GM21786 (cell line): ENCODE measurements at regions not wholly inside any gene's neighbourhood (a gene's known extent, or its start where the extent isn't known, plus 50 kb on each side); places are given as distances from the start of the nearest gene placed in this dataset.

Experiments used
- ATAC-seq: cut with Tn5 transposase; IDR thresholded peaks from one replicate; pipeline ENCODE4 v1.9.1; 2021; ENCODE audit not compliant: unreplicated experiment

DNA sequence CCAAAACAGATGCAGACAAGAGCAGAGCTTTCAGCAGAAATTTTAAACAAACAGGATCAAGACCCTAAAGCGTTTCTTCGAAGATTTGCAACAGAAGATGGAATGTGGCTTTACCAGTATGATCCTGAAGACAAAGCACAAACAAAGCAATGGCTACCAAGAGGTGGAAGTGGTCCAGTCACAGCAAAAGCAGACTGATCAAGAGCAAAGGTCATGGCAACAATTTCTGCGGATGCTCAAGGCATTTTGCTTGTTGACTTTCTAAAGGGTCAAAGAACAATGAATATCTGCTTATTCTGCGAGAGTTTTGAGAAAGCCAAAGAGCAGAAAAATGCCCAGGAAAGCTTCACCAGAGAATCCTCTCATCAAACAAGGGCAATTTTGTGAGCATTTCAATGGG lies 130.4 kb downstream of the MBL2 start:
- no peak for ATAC-seq

DNA sequence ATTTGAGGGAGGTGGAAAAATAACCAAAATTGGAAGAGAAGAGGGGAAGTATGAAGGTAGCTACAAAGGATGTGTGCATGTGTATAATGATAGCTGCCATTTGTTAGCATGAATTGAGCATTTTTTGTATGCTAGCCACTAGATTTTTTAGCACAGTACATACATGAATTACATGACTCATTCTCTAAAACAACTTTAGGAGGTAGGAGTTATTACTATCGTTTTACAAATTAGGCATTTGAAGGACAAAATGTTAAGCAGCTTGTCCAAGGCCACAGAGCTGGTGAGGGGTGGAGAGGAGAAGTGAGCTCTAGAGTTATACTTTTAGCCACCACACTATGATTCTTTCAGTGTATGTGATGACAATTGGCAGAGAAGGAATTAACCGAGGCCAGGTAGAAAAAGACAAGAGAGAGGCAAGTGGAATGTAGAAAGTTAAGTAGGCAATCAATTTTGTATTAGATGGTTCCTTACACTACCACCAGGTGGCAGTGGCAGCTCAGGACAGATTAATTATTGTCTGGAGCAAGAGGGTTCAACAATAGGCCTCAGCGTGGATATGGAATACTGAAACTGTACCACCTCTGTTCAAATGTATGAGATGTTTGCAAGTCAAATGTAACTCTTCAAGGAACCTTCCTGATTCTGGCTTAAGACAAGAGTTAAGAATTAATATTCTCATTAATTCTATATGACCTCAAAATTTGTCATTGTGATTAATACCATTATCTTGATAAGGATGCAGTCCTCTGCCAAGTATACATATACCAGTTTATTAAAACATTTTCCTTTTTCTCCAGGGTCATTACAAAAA lies 128.0 kb downstream of the MBL2 start:
- ATAC-seq, result no peak

DNA sequence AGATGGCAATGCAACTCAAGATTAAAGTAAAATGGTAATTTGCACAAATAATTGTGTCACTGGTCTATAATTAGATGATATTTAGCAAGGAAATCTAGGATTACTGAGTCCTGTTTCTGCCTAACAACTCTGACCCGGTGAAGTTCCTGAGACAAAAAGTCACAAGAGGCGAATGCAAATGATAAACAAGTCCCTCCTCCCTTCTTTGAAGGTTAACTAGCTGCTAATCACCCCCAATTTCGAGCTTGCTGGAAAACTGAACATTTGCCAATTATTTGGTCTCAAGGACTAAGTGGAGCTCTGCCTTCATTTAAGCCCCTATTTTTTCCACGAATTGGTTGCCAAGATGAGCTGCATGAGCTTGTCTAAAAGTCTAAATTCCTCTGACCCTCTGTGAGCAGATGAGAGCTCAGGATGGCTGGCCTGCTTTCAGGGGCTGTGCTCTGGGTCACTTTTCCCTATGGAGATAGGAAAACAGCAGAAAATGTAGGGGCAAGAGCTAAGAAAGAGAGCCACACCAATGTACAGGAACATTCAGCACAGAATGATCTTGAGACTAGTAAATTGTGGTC lies 127.3 kb downstream of the MBL2 start:
- no peak for ATAC-seq

DNA sequence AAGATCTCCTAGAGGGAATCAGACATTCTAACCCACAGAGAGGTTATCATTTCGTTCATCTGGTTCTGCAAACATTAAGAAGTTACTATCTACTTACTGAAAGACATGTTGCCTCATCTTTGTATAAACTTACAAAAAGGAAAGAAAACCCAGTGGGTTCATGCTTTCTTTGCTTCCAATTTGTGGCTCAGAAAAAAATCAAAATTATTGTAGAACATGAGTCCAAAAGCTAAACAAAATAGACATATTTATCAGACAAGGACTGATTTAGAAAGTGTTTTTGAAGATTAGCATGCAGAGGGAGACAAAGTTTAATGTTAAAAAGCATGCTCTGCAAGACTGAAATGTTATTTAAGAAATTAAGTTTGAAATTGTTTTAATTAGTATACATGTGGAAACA lies 123.1 kb downstream of the MBL2 start:
- ATAC-seq, result no peak

DNA sequence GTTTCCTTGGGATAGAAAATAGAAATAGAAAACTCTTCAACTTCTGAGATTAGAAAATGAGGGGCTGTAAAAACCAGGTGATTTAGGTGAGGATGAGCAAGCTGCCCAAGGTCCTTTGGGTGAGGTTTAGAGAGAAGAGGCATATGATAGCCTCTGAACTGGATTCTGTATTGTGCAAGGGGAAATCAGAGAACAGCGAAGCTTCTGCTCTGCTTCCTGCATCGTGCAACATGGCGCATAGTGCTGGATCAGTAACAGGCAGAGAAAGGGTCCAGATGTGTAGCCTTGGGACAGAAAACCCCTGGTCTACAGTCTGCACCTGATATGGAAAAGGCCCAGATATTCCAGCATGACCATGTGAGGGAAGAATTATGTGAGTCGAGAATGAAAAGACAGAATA lies 121.7 kb downstream of the MBL2 start:
- ATAC-seq, result no peak

DNA sequence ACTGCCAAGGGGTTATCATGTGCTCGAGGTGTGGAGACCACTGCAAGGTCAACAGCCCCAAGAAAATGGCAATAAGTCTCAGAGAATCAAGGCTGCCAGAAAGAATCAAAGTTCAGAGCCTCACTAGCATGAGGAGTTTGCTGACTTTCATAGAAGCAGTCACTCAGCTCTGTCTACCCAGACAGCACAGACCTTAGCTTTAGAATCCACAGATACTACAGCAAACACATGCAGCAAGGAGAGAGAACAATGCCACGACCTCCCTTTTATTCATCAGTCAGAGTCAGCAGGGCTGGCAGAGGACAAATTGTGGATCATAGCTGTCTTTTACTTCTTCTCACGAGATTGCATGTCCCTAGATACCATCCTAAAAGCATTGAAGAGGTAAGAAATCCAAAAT lies 121.3 kb downstream of the MBL2 start:
- no peak for ATAC-seq

DNA sequence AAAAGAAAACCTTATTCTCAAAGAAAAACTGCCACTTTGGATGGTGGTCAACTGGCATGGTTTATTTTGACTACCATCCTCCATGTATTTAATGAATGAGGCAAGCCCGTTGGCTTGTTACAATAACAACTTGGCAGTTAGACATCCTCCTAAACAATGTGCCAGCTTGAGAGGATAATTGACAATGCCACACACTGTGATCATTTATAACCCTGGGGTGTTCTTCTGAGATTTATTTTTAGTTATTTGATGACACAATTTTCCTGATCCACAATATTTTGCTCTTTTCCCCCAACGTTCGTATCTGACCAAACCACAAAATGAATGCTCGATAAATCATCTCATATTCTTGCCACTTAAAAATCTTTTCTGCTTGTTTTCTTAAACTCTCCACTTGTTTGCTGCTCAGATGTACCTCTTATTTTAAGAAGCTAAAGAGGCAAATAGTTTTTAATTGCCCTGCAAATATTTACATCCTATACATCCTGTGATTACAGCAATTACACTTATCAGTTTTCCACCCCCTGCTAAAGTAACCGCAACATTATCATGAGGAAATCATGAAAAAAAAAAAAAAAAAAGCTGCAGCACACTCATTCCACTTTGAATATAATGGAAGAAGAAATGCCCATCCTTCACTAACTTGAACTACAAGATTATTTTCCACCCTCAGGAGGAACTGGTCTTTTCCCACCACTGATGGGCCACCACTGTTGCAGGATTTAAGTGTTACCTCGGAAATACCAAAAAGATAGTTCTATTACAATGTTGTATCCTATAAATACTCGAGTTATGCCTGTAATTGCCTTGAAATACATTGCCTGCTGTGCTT lies 119.9 kb downstream of the MBL2 start:
- no peak for ATAC-seq

DNA sequence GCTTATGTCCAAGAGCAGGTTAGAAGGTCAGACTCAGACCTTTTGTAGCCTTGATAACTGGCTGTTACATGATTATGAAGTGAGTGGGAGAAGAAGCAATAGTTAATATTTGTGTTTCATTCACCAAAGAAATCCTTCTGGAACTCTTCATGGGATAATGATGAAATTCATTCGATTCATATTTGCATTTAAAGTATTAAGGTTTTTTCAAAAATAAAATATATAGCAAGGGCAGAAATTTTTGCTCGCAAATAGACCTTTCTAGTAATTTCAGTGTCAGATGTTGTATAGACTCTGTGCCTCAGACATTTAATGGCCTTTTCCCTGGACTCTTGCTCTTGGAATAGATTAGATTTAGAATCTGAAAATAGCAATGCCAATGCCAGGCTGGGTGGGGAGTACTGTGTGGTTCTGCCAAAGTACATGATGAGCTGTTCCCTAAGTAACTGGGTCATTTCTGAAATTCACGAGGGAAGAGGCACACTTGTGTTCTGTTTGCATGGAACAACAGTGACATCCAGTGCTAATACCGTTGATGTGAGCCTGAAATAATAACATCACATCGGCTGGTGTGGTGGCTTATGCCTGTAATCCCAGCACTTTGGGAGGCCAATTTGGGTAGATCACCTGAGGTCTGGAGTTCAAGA lies 119.2 kb downstream of the MBL2 start:
- no peak for ATAC-seq

DNA sequence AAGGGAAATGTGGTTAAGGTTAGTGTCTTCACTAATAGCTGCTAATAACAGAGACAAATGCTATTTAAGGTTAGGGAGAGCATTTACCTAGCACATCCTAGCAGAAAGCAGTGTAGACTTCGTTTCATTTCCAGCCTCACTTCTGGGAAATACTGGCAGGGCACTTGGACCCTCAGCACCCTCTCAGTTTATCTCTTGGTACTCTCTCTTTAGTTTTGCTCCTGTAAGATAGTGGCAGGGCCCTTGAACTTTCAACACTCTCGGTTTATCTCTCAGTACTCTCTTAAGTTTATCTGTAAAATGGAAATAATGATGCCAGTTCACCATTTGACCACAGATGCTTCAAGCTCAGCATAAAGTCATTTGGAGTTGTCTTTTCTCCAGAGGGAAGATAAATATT lies 118.4 kb downstream of the MBL2 start:
- ATAC-seq, result no peak

DNA sequence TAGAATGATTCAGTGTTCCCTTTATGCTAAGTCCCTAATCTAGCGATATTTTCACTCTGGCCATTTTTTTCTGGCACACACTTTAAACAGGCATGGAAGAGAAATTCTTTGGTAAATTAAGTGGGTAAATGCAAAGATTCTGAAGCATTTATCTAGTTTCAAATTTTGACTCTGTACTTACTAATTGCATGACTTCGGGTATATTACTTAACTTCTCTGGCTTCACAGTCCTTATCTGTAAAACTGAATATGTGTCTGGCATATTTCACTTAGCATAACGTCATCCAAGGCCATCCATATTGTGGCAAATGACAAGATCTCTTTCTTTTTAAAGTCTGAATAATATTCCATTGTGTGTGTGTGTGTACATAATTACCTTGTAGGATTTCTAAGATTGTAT lies 114.5 kb downstream of the MBL2 start:
- ATAC-seq, result no peak

DNA sequence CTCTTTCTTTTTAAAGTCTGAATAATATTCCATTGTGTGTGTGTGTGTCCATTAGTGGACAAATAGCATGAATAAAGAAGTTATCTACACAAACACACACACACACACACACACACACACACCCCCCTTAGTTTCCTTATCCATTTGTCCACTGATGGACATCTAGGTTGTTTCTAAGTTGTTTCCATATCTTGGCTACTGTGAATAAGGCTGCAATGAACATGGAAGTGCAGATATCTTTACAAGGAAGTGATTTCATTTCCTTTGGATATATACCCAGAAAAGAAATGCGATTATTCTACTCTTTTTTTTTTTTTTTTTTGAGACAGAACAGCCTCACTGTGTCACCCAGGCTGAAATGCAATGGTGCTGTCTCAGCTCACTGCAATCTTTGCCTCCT lies 113.5 kb downstream of the MBL2 start:
- ATAC-seq, result no peak

DNA sequence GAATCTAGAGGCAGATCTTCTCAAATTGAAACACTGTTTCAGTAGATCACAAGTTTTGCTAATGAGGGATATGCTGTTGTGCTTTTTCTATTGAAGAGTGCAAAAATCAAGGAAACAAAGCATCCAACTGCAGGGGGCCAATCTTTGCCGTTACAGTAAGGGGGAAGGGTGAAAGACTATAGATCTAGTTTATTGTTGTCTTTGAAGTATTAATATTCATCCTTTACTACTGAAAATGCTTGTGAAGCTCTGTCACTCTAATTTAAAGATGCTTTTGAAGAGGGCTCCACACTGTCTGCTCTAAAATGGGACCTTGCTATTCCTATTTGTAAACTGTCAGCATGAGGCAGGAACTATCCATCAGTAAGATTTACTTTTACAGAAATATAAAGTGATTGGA lies 110.3 kb downstream of the MBL2 start:
- ATAC-seq, result no peak

DNA sequence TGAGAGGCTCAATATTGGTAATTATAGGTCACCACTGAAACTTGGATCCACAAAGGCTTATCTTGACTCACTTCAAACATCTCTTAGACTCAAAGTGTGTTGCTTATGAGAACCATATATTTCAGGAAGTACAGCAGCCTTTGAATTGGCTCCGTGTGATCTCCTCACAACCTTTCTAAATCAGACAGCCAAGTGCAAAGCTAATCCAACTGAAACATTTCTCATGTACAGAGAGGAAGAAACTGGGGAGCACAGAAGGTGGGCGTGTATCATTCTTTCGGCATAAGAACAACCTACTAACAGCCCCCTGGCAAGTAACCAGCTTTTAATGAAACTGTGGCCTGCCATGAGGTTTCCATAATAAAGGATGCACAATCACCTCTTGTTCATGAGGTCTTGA lies 109.4 kb downstream of the MBL2 start:
- ATAC-seq, result no peak

DNA sequence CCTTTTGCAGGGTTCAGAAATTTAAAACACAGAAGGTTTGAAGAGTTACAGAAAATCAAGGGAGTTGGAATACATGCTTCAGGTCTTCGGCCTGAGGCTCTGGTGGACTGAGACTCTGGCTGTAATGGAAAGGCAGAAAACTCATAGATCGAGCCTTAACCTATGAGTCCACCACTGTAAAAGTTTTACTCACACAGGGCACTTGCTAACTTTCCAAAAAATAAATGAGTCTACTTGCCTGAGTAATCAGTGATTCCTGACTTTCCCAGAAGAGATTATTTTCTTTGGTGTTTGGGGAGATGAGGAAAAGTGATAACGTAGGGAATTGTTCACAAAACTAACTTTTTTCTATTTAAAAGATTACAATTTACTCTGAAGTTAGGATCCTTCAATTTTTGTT lies 108.0 kb downstream of the MBL2 start:
- ATAC-seq, result no peak

DNA sequence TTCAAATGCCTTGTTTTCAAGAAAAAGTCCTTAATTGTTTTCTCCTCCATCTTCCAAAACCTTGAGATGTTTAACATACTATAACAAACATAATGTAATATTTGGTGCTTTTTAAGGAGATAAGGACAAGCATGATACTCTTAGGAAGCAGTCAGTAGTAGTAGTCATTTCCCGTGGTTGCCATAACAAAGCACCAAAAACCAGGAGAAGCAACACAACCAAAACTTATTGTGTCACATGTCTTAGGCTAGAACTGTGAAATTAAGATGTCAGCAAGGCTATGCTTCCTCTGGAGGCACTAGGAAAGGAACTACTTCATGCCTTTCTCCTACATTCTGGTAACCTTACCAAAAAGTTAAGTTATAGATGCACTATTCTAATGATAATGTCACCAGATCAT lies 106.8 kb downstream of the MBL2 start:
- no peak for ATAC-seq

DNA sequence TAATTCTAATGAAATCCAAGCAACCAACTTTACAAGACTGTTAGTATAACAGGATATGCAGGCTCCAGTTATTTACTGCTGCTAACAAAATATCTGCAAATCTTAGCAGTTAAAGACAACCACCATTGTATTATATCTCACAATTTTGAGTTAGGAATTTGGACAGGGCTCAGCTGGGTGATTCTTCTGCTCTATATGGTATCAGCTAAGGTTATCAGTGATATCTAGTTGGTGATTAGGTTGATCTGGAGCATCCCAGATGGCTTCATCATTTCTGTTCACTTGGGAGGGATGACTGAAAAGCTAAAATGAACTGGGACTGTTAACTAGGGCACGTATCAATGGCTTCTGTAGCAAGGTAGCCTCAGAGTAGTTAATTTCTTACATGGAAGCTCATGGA lies 105.7 kb downstream of the MBL2 start:
- ATAC-seq, result no peak

DNA sequence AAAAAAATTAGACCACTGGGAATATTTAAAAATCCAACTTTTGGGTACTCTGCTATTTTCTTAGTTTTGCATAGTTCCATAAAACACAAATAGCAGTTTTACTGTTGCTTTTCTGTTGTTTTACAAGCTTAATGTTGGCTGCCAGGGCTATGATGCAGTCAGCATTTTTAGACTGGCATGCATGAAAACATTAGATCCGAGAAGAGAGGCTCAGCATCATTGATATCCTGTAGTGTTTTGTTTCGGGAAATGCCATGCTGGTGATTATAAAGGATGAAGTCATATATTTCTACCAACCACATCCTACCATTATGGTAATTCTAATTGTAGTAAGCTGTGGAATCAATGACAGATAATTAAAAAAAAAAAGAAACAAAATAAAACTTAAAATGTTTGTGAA lies 104.6 kb downstream of the MBL2 start:
- no peak for ATAC-seq

DNA sequence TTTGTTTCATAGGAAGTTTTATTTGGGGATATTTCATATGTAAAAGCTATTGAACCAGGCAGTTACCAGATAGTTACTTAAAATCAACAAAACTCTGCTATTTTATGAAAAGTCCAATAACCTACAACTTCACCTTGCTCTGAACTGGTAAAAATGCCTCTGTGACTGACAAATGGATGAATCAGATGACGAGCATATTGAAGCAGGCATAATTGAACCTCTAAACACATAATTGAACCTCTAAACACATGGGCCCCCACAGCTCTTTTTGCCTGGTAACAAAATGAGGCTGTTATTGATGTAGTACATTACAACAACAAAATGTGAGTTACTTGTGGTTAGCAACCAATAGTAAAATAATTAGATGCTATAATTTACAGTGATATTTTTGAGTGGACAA lies 99.7 kb downstream of the MBL2 start:
- no peak for ATAC-seq

DNA sequence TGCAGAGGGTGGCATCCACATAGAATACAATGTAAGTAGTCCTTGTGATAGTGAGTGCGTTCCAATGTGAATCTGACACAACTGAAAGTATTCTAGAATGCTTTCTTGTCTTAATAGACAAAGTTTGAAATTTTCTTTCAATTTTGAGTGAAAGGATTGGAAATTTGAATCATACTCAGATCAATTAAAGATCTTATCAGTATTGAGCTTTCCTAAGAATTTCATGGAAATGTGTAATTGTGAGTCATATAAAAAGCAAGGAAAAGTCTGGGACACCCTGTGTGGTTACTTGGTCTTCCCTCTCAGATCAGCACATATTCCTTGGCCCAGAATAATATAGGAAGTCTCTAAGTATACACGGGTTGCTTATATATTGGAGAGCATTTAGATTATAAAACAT lies 99.1 kb downstream of the MBL2 start:
- no peak for ATAC-seq

DNA sequence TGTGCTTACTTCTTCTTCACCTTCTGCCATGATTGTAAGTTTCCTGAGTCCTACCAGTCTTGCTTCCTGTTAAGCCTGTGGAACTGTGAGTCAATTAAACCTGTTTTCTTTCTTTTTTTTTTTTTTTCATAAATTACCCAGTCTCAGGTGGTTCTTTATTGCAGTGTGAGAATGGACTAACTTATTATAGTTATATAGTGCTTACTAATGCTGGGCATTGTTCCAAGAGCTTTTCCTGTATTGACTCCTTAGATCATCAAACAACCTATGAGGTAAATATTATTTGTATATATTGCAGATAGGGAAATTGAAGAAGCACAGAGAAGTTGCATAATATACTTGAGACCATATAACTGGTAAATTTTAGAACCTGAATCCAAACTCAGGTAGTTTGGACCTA lies 98.1 kb downstream of the MBL2 start:
- ATAC-seq, result no peak

DNA sequence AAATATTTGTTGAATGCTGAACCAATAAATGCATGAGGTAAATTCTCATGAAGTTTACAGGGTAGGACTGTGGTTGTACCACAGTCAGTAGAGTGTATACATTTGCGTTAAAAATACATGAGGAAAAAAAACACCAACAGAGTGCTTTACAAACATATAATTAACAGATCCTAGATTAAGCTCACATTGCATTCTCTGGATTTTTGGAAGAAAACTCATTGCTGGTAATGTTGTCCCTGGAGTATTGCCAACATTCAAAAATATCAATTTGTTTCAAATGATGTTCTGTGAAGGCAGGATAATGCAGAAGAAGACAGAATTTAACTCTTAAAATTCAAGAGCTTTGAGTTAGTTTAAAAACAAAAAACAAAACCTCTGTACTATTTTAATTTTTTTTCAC lies 95.5 kb downstream of the MBL2 start:
- no peak for ATAC-seq

DNA sequence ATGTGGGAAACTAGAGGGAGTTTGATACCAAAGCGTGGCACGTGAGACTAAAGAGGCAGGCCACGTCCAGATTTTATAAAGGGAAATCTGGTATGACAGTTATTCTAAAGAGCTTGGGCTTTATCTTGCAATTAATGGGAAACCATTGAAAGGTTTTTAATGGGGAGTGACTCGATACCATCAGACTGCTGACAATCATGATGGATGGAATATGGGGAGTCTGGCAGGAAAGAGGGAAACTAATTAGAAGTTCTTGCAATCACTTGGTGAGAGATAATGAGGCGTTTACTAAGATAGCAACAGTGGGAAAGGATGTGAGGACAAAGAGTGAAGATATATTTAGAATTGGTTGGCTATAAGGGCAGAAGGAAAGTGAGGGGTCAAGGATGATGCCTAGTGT lies 94.0 kb downstream of the MBL2 start:
- ATAC-seq, result no peak
